ENCODE measurements at regions not wholly inside any gene's neighbourhood (a gene's known extent, or its start where the extent isn't known, plus 50 kb on each side); places are given as distances from the start of the nearest gene placed in this dataset.

DNA sequence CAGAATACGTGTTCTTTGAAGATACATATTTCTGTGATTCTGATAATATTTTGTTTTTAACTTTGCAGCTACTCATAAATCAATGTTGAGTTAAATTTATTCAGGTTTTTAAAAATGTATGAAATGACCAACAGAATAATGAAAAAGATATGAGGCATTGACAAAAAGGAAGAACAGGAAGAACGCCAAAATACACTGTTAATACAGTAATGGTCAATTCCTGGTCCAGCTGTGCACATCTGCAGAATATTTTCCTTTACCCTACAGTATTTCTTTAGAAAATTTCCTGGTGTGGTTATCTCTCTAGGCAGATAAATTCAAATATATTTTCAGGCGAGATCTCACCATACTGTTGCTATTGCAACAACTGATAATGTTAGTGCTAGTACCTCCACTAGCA is 203.2 kb upstream of the DGKB start:
- H3K36me3 ChIP-seq (ENCODE audit: control insufficient read depth in 2 of 2, extremely low read depth in 1 of 2, insufficient read depth in 2 of 2, low read length in 2 of 2): no peaks in the 10 kb centered on the region
- no peaks in the 10 kb centered on the region for H4K20me1 ChIP-seq (replicated peaks; ENCODE audit: control insufficient read depth, extremely low read depth, insufficient read depth, low read length)
- ChIA-PET POLR2A (no interaction called here), CTCF (no interaction called here)
- no peak overlapping the region for H3K4me2 ChIP-seq (ENCODE audit: insufficient read depth, low read length)
- H3K9me3 ChIP-seq (replicated peaks; ENCODE audit: control insufficient read depth, insufficient read depth, low read length): no peaks in the 10 kb centered on the region
- no peak overlapping the region for H3K4me3 ChIP-seq (replicated peaks in 1 of 3; ENCODE audit: insufficient read depth in 1 of 3, low read depth in 1 of 3, low read length in 3 of 3)
- H2AFZ ChIP-seq (ENCODE audit: low read depth, low read length): no peak overlapping the region
- no TSS peak for BruUV-seq (replicated peaks)
- no peaks in the 10 kb centered on the region for H3K4me1 ChIP-seq (ENCODE audit: control insufficient read depth, extremely low read depth, insufficient read depth, low read length)
- no peaks in the 10 kb centered on the region for H3K27me3 ChIP-seq (ENCODE audit: control insufficient read depth in 2 of 2, insufficient read depth in 2 of 2, low read length in 2 of 2)
- intact Hi-C loops (cut with micrococcal nuclease): no loop called here
- FAIRE-seq (no peak), DNase-seq (ENCODE audit: low read depth, low spot score) (no peak)
- TF ChIP-seq, protein P1, sequence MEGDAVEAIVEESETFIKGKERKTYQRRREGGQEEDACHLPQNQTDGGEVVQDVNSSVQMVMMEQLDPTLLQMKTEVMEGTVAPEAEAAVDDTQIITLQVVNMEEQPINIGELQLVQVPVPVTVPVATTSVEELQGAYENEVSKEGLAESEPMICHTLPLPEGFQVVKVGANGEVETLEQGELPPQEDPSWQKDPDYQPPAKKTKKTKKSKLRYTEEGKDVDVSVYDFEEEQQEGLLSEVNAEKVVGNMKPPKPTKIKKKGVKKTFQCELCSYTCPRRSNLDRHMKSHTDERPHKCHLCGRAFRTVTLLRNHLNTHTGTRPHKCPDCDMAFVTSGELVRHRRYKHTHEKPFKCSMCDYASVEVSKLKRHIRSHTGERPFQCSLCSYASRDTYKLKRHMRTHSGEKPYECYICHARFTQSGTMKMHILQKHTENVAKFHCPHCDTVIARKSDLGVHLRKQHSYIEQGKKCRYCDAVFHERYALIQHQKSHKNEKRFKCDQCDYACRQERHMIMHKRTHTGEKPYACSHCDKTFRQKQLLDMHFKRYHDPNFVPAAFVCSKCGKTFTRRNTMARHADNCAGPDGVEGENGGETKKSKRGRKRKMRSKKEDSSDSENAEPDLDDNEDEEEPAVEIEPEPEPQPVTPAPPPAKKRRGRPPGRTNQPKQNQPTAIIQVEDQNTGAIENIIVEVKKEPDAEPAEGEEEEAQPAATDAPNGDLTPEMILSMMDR (IDR thresholded peaks at IDR 0.05; ENCODE audit: extremely low read depth in 1 of 2, insufficient read depth in 1 of 2, low read depth in 1 of 2, low read length in 2 of 2): no peak
- TF ChIP-seq FOS (IDR thresholded peaks at IDR 0.05; ENCODE audit: borderline replicate concordance, insufficient read depth, low read length): no peak
- TF ChIP-seq GATA2 (IDR thresholded peaks at IDR 0.05; ENCODE audit: insufficient read depth, insufficient read length, low read depth, low read length): no peak
- TF ChIP-seq MYC (IDR thresholded peaks at IDR 0.05; ENCODE audit: low read depth, low read length): no peak
- no peak for TF ChIP-seq POLR2AphosphoS5 (IDR thresholded peaks at IDR 0.05; ENCODE audit: insufficient read depth, low read depth, low read length)
- TF ChIP-seq POLR2A (IDR thresholded peaks at IDR 0.05; ENCODE audit: low read depth, low read length): no peak
- TF ChIP-seq EZH2 (IDR thresholded peaks at IDR 0.05; ENCODE audit: borderline replicate concordance, low read depth, low read length, severe bottlenecking): no peak
- TF ChIP-seq, protein P2, sequence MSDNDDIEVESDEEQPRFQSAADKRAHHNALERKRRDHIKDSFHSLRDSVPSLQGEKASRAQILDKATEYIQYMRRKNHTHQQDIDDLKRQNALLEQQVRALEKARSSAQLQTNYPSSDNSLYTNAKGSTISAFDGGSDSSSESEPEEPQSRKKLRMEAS (IDR thresholded peaks at IDR 0.05; ENCODE audit: insufficient read depth, insufficient read length): no peak
- H3K27ac ChIP-seq (ENCODE audit: insufficient read depth, low read depth, low read length): no peak overlapping the region
- no peak overlapping the region for H3K9ac ChIP-seq (replicated peaks; ENCODE audit: extremely low read depth, insufficient read depth, low read length)
- H3K79me2 ChIP-seq (ENCODE audit: control insufficient read depth, insufficient read depth, low read length): no peaks in the 10 kb centered on the region
- no peaks in the 10 kb centered on the region for H3K9me1 ChIP-seq (replicated peaks; ENCODE audit: control insufficient read depth, extremely low read depth, insufficient read depth, low read length)
- dilution Hi-C loops (cut with MboI; ENCODE audit: extremely low pct_ligation_motif_present, low sequenced_read_pairs): no loop called here
